ENCODE measurements at regions not wholly inside any gene's neighbourhood (a gene's known extent, or its start where the extent isn't known, plus 50 kb on each side); places are given as distances from the start of the nearest gene placed in this dataset.

DNA sequence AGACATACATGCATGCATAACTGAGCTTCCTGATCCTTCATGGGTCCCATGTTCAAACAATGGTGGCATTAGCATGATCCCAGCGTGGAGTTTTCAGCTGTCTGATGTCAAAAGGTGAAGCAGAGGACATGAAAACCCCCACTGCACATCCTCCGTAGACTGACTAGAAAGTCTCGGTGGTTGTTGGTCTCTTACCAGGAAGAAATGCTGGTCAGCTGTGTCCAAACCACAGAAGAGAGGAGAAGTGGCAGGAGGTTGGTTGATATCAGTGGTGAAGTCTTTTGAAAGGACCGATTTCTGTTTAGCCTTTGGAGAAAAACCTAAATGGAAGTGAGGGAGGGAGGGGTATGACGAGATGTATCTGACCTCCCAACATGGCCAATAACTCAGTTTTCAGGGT lies 201.9 kb downstream of the SPATA18 start:
- H3K4me1 ChIP-seq (ENCODE audit: insufficient read depth, low read length) = peaks cover 15% of the 10 kb centered on the region
- intact Hi-C loops (cut with micrococcal nuclease) = no loop called here
- no peaks in the 10 kb centered on the region for H3F3A ChIP-seq (ENCODE audit: low read length, unreplicated experiment)
- DNase-seq = no peak
- no peaks in the 10 kb centered on the region for H3K36me3 ChIP-seq (ENCODE audit: low read depth, low read length)
- H3K4me2 ChIP-seq (ENCODE audit: low read length) = no peak overlapping the region
- BruUV-seq (replicated peaks) = no TSS peak
- H3K9me2 ChIP-seq (replicated peaks; ENCODE audit: low read length) = no peaks in the 10 kb centered on the region
- H3K27me3 ChIP-seq (ENCODE audit: low read length) = no peaks in the 10 kb centered on the region
- no peak overlapping the region for H2AFZ ChIP-seq (ENCODE audit: low read length)
- TF ChIP-seq EZH2 (IDR thresholded peaks at IDR 0.05; ENCODE audit: low read length, unreplicated experiment) (no peak), EZH2phosphoT487 (IDR thresholded peaks at IDR 0.05; ENCODE audit: borderline replicate concordance, low read length) (no peak)
- TF ChIP-seq, protein P1, sequence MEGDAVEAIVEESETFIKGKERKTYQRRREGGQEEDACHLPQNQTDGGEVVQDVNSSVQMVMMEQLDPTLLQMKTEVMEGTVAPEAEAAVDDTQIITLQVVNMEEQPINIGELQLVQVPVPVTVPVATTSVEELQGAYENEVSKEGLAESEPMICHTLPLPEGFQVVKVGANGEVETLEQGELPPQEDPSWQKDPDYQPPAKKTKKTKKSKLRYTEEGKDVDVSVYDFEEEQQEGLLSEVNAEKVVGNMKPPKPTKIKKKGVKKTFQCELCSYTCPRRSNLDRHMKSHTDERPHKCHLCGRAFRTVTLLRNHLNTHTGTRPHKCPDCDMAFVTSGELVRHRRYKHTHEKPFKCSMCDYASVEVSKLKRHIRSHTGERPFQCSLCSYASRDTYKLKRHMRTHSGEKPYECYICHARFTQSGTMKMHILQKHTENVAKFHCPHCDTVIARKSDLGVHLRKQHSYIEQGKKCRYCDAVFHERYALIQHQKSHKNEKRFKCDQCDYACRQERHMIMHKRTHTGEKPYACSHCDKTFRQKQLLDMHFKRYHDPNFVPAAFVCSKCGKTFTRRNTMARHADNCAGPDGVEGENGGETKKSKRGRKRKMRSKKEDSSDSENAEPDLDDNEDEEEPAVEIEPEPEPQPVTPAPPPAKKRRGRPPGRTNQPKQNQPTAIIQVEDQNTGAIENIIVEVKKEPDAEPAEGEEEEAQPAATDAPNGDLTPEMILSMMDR (conservative IDR thresholded peaks at IDR 0.05; ENCODE audit: low read depth, low read length) = no peak
- H3K79me2 ChIP-seq (ENCODE audit: low read length) = no peaks in the 10 kb centered on the region
- CTCF ChIA-PET = no interaction called here
- POLR2A ChIA-PET (ENCODE audit: unreplicated experiment) = no interaction called here
- H3K9ac ChIP-seq (ENCODE audit: low read length) = no peak overlapping the region
- H3K9me3 ChIP-seq (ENCODE audit: low read length) = no peaks in the 10 kb centered on the region
- no peaks in the 10 kb centered on the region for H4K20me1 ChIP-seq (ENCODE audit: low read length)
- H3K27ac ChIP-seq (ENCODE audit: low read length) = no peak overlapping the region
- ATAC-seq = no peak
- no peak overlapping the region for H3K4me3 ChIP-seq (ENCODE audit: low read length)

GRCh38 chr4:52256522-52256921 lies 205.4 kb downstream of the SPATA18 start:
- H3K4me2 ChIP-seq (ENCODE audit: low read length) = no peak overlapping the region
- no peaks in the 10 kb centered on the region for H3K36me3 ChIP-seq (ENCODE audit: low read depth, low read length)
- H4K20me1 ChIP-seq (ENCODE audit: low read length) = no peaks in the 10 kb centered on the region
- no peak overlapping the region for H3K27ac ChIP-seq (ENCODE audit: low read length)
- intact Hi-C loops (cut with micrococcal nuclease) = no loop called here
- no peaks in the 10 kb centered on the region for H3K27me3 ChIP-seq (ENCODE audit: low read length)
- H3K79me2 ChIP-seq (ENCODE audit: low read length) = no peaks in the 10 kb centered on the region
- BruUV-seq (replicated peaks) = no TSS peak
- no peaks in the 10 kb centered on the region for H3K4me1 ChIP-seq (ENCODE audit: insufficient read depth, low read length)
- H2AFZ ChIP-seq (ENCODE audit: low read length) = no peak overlapping the region
- no peak overlapping the region for H3K4me3 ChIP-seq (ENCODE audit: low read length)
- no peak overlapping the region for H3K9ac ChIP-seq (ENCODE audit: low read length)
- no peak for TF ChIP-seq EZH2phosphoT487 (IDR thresholded peaks at IDR 0.05; ENCODE audit: borderline replicate concordance, low read length)
- TF ChIP-seq, protein P1 (conservative IDR thresholded peaks at IDR 0.05; ENCODE audit: low read depth, low read length) = no peak
- no peak for TF ChIP-seq EZH2 (IDR thresholded peaks at IDR 0.05; ENCODE audit: low read length, unreplicated experiment)
- H3F3A ChIP-seq (ENCODE audit: low read length, unreplicated experiment) = no peaks in the 10 kb centered on the region
- DNase-seq (no peak), ATAC-seq (no peak)
- H3K9me2 ChIP-seq (replicated peaks; ENCODE audit: low read length) = no peaks in the 10 kb centered on the region
- ChIA-PET CTCF (no interaction called here), POLR2A (ENCODE audit: unreplicated experiment) (no interaction called here)
- H3K9me3 ChIP-seq (ENCODE audit: low read length) = no peaks in the 10 kb centered on the region

GRCh38 chr4:52259978-52260377 lies 208.9 kb downstream of the SPATA18 start:
- Histone ChIP-seq H2AFZ (ENCODE audit: low read length) (no peak overlapping the region), H3K4me3 (ENCODE audit: low read length) (no peak overlapping the region), H3K9me2 (replicated peaks; ENCODE audit: low read length) (no peaks in the 10 kb centered on the region), H3F3A (ENCODE audit: low read length, unreplicated experiment) (no peaks in the 10 kb centered on the region), H3K9ac (ENCODE audit: low read length) (no peak overlapping the region), H3K27me3 (ENCODE audit: low read length) (no peaks in the 10 kb centered on the region), H3K79me2 (ENCODE audit: low read length) (no peaks in the 10 kb centered on the region), H3K36me3 (ENCODE audit: low read depth, low read length) (no peaks in the 10 kb centered on the region), H4K20me1 (ENCODE audit: low read length) (no peaks in the 10 kb centered on the region), H3K9me3 (ENCODE audit: low read length) (no peaks in the 10 kb centered on the region), H3K4me2 (ENCODE audit: low read length) (no peak overlapping the region), H3K4me1 (ENCODE audit: insufficient read depth, low read length) (peaks cover 13% of the 10 kb centered on the region), H3K27ac (ENCODE audit: low read length) (no peak overlapping the region)
- TF ChIP-seq EZH2 (IDR thresholded peaks at IDR 0.05; ENCODE audit: low read length, unreplicated experiment) (no peak), EZH2phosphoT487 (IDR thresholded peaks at IDR 0.05; ENCODE audit: borderline replicate concordance, low read length) (no peak)
- TF ChIP-seq, protein P1 (conservative IDR thresholded peaks at IDR 0.05; ENCODE audit: low read depth, low read length) = no peak
- BruUV-seq (replicated peaks) = no TSS peak
- ATAC-seq (no peak), DNase-seq (no peak)
- POLR2A ChIA-PET (ENCODE audit: unreplicated experiment) = no interaction called here
- intact Hi-C loops (cut with micrococcal nuclease) = no loop called here
- CTCF ChIA-PET = no interaction called here
